SK-N-SH treated with all-trans-retinoic acid at 6 μM for 48 hours (cell line): ENCODE measurements at regions not wholly inside any gene's neighbourhood (a gene's known extent, or its start where the extent isn't known, plus 50 kb on each side); places are given as distances from the start of the nearest gene placed in this dataset.

Experiments used
- ATAC-seq: fragments of 200-7000 bp; cut with Tn5 transposase; 3 replicates; pipeline ENCODE4 v1.9.1; 2020; ENCODE audit warnings: mild to moderate bottlenecking, moderate library complexity
- ARNTL ChIP-seq: fragments of 450-650 bp; formaldehyde crosslinking; IDR thresholded peaks from 2 replicates; pipeline ENCODE4 v1.5.0; 2020; ENCODE audit warnings: low read depth, mild to moderate bottlenecking, moderate library complexity, borderline replicate concordance
- BACH2 ChIP-seq: fragments of 250-450 bp; sonication (Bioruptor Pico); IDR thresholded peaks from 2 replicates; pipeline ENCODE4 v1.9.0; 2021; ENCODE audit warnings: mild to moderate bottlenecking, borderline replicate concordance
- CREB5 ChIP-seq: fragments of 250-450 bp; sonication (Bioruptor Pico); IDR thresholded peaks from 2 replicates; pipeline ENCODE4 v1.5.1; 2020; ENCODE audit warnings: low read depth, mild to moderate bottlenecking, moderate library complexity
- CSDC2 ChIP-seq: fragments of 250-450 bp; sonication (Bioruptor Pico); IDR thresholded peaks from 2 replicates; pipeline ENCODE4 v1.5.0; 2020; ENCODE audit warnings: mild to moderate bottlenecking, moderate library complexity
- CSRNP3 ChIP-seq: fragments of 250-450 bp; sonication (Bioruptor Pico); IDR thresholded peaks from 2 replicates; pipeline ENCODE4 v1.5.1; 2021; ENCODE audit warnings: mild to moderate bottlenecking, moderate library complexity
- ESRRG ChIP-seq: fragments of 250-450 bp; sonication (Bioruptor Pico); IDR thresholded peaks from 2 replicates; pipeline ENCODE4 v1.6.1; 2021; ENCODE audit warnings: mild to moderate bottlenecking
- GLIS3 ChIP-seq: fragments of 250-450 bp; sonication (Bioruptor Pico); IDR thresholded peaks from 2 replicates; pipeline ENCODE4 v1.5.0; 2020; ENCODE audit warnings: mild to moderate bottlenecking, moderate library complexity
- PATZ1 ChIP-seq: fragments of 250-450 bp; sonication (Bioruptor Pico); IDR thresholded peaks from 2 replicates; pipeline ENCODE4 v1.8.0; 2020; ENCODE audit warnings: mild to moderate bottlenecking, moderate library complexity, borderline replicate concordance
- PPARA ChIP-seq: fragments of 250-450 bp; sonication (Bioruptor Pico); IDR thresholded peaks from 2 replicates; pipeline ENCODE4 v1.5.0; 2020; ENCODE audit warnings: mild to moderate bottlenecking, borderline replicate concordance
- SNAI2 ChIP-seq: fragments of 250-450 bp; sonication (Bioruptor Pico); IDR thresholded peaks from 2 replicates; pipeline ENCODE4 v1.5.0; 2020; ENCODE audit warnings: mild to moderate bottlenecking, moderate library complexity
- TCF4 ChIP-seq: fragments of 250-450 bp; sonication (Bioruptor Pico); IDR thresholded peaks from 2 replicates; pipeline ENCODE4 v1.8.0; 2021; ENCODE audit warnings: mild to moderate bottlenecking, moderate library complexity, borderline replicate concordance
- TSHZ2 ChIP-seq: fragments of 250-450 bp; sonication (Bioruptor Pico); IDR thresholded peaks from 2 replicates; pipeline ENCODE4 v1.5.0; 2020; ENCODE audit warnings: mild to moderate bottlenecking, moderate library complexity
- ZC3H10 ChIP-seq: fragments of 250-450 bp; sonication (Bioruptor Pico); IDR thresholded peaks from 2 replicates; pipeline ENCODE4 v1.5.1; 2021; ENCODE audit warnings: mild to moderate bottlenecking, moderate library complexity
- ZFP3 ChIP-seq: fragments of 250-450 bp; sonication (Bioruptor Pico); IDR thresholded peaks from 2 replicates; pipeline ENCODE4 v1.5.0; 2020; ENCODE audit warnings: mild to moderate bottlenecking, moderate library complexity
- ZFP30 ChIP-seq: fragments of 450-650 bp; formaldehyde crosslinking; IDR thresholded peaks from 2 replicates; pipeline ENCODE4 v1.5.0; 2022; ENCODE audit warnings: mild to moderate bottlenecking, moderate library complexity
- ZNF70 ChIP-seq: fragments of 450-650 bp; formaldehyde crosslinking; IDR thresholded peaks from 2 replicates; pipeline ENCODE4 v1.5.0; 2020; ENCODE audit warnings: mild to moderate bottlenecking, moderate library complexity

GRCh38 chr7:69256634-69257081 is 341.6 kb upstream of the AUTS2 start (continued):
- no peak for TF ChIP-seq TSHZ2 (CRISPR knock-in tag)

- ATAC-seq, result no peak
- TF ChIP-seq ARNTL (CRISPR knock-in tag), result no peak
- no peak for TF ChIP-seq ZFP30 (CRISPR knock-in tag)
- TF ChIP-seq ZNF70 (CRISPR knock-in tag), result no peak
- TF ChIP-seq TCF4, result no peak
- TF ChIP-seq CSRNP3 (CRISPR knock-in tag), result no peak
- TF ChIP-seq ESRRG (CRISPR knock-in tag), result no peak
- no peak for TF ChIP-seq GLIS3 (CRISPR knock-in tag)
Observed at GRCh38 chr7:69257592-69257991, 340.7 kb upstream of the AUTS2 start.

GRCh38 chr7:69259445-69259844 is 338.8 kb upstream of the AUTS2 start:
- TF ChIP-seq BACH2 (CRISPR knock-in tag) (no peak), ZNF70 (CRISPR knock-in tag) (no peak), SNAI2 (CRISPR knock-in tag) (no peak), TSHZ2 (CRISPR knock-in tag) (no peak), TCF4 (no peak), ARNTL (CRISPR knock-in tag) (no peak), GLIS3 (CRISPR knock-in tag) (no peak), PATZ1 (no peak), ZC3H10 (CRISPR knock-in tag) (no peak)
- ATAC-seq, result no peak

- TF ChIP-seq TCF4 (no peak), BACH2 (CRISPR knock-in tag) (no peak), ZFP30 (CRISPR knock-in tag) (no peak)
- TF ChIP-seq, all 23 proteins: peak for 0
- ATAC-seq, result no peak
Observed at GRCh38 chr7:69260023-69260422, 338.3 kb upstream of the AUTS2 start.

- no peak for ATAC-seq
- TF ChIP-seq CSDC2 (CRISPR knock-in tag) (no peak), ZFP3 (no peak), PATZ1 (no peak), CREB5 (CRISPR knock-in tag) (no peak), ESRRG (CRISPR knock-in tag) (no peak), PPARA (no peak), ZFP30 (CRISPR knock-in tag) (no peak)
- TF ChIP-seq, all 23 proteins: peak for 0
Observed at GRCh38 chr7:69263550-69263949, 334.7 kb upstream of the AUTS2 start.
